Left renal cortex interstitium (tissue), 4 donors: ENCODE measurements at regions not wholly inside any gene's neighbourhood (a gene's known extent, or its start where the extent isn't known, plus 50 kb on each side); places are given as distances from the start of the nearest gene placed in this dataset.
"Not testable (repeated sequence)": the region's sequence is repeated elsewhere in the genome, so short reads cannot be mapped to it uniquely, and the experiment has no call there.

Experiments used
- DNase-seq, 4 donors: peaks; one replicate each; pipeline ENCODE4 v3.0.0-alpha.2; 2013; ENCODE audit warnings: low read depth in 4 of 4, low spot score in 2 of 4, missing footprints in 1 of 4

GRCh38 chr18:75698861-75699260 is 271.4 kb upstream of the SMIM21 start:
- no peak for DNase-seq

- no peak for DNase-seq
Observed at GRCh38 chr18:75697493-75697892, 270.0 kb upstream of the SMIM21 start.

GRCh38 chr18:75696391-75696790 is 268.9 kb upstream of the SMIM21 start:
- no peak for DNase-seq

- DNase-seq, result no peak
Observed at GRCh38 chr18:75694292-75694691, 266.8 kb upstream of the SMIM21 start.

- no peak for DNase-seq
Observed at GRCh38 chr18:75691483-75691882, 264.0 kb upstream of the SMIM21 start.

GRCh38 chr18:75690283-75690682 is 262.8 kb upstream of the SMIM21 start:
- DNase-seq, result not testable (repeated sequence)

- DNase-seq, result no peak
Observed at GRCh38 chr18:75687626-75688025, 260.1 kb upstream of the SMIM21 start.

GRCh38 chr18:75683426-75683825 is 255.9 kb upstream of the SMIM21 start:
- no peak for DNase-seq

GRCh38 chr18:75681538-75682115 is 254.1 kb upstream of the SMIM21 start:
- no peak for DNase-seq

- DNase-seq, result no peak
Observed at GRCh38 chr18:75679331-75679730, 251.8 kb upstream of the SMIM21 start.

GRCh38 chr18:75678627-75679026 is 251.1 kb upstream of the SMIM21 start:
- no peak for DNase-seq

- DNase-seq, result no peak
Observed at GRCh38 chr18:75677696-75678455, 250.4 kb upstream of the SMIM21 start.

GRCh38 chr18:75660932-75661331 is 233.4 kb upstream of the SMIM21 start:
- DNase-seq, result no peak

GRCh38 chr18:75659535-75660023 is 232.1 kb upstream of the SMIM21 start:
- no peak for DNase-seq

GRCh38 chr18:75658330-75658729 is 230.8 kb upstream of the SMIM21 start:
- no peak for DNase-seq

- DNase-seq, result no peak
Observed at GRCh38 chr18:75656563-75657247, 229.2 kb upstream of the SMIM21 start.

- no peak for DNase-seq
Observed at GRCh38 chr18:75656035-75656434, 228.5 kb upstream of the SMIM21 start.

GRCh38 chr18:75654851-75655751 is 227.6 kb upstream of the SMIM21 start:
- DNase-seq, result no peak

- no peak for DNase-seq
Observed at GRCh38 chr18:75654386-75654785, 226.9 kb upstream of the SMIM21 start.

GRCh38 chr18:75652528-75652927 is 225.0 kb upstream of the SMIM21 start:
- no peak for DNase-seq

- DNase-seq, result no peak
Observed at GRCh38 chr18:75644871-75645270, 217.4 kb upstream of the SMIM21 start.
